H1 (cell line): ENCODE measurements at regions not wholly inside any gene's neighbourhood (a gene's known extent, or its start where the extent isn't known, plus 50 kb on each side); places are given as distances from the start of the nearest gene placed in this dataset.

Experiments used
- CTCF ChIA-PET: fragments of 300-600 bp; sonication (Branson Sonifier 250); formaldehyde crosslinking; loops from one replicate; lab custom pipeline; 2021; ENCODE audit not compliant: partially characterized antibody; lab: Charles Lee
- POLR2A ChIA-PET: fragments of 300-600 bp; sonication (Branson Sonifier 250); formaldehyde crosslinking; loops from one replicate; lab custom pipeline; 2021; ENCODE audit warnings: inconsistent platforms; ENCODE audit not compliant: partially characterized antibody; lab: Charles Lee
- DNase-seq, 2 experiments: peaks; one replicate each; pipeline versions ENCODE4 v3.0.0 to v3.0.0-alpha.2; 2010 to 2022; ENCODE audit warnings: low spot score in 2 of 2, low read depth in 1 of 2, mixed read lengths in 1 of 2
- FAIRE-seq: peaks from 2 replicates; lab custom pipeline; 2011; peaks lifted over from hg19 to GRCh38; lab: Jason Lieb, UNC
- H2AFZ ChIP-seq: 2 replicates; pipeline ENCODE4 v1.8.1; 2012; ENCODE audit warnings: low read length, inconsistent platforms
- H2AK5ac ChIP-seq: 2 replicates; pipeline ENCODE4 v1.6.1; 2013; ENCODE audit warnings: low read depth, low read length
- H2BK120ac ChIP-seq: replicated peaks from 2 replicates; pipeline ENCODE3; 2013; ENCODE audit warnings: low read depth, low read length, inconsistent platforms
- H2BK12ac ChIP-seq: 2 replicates; pipeline ENCODE4 v1.6.1; 2013; ENCODE audit warnings: low read depth, low read length
- H2BK15ac ChIP-seq: 2 replicates; pipeline ENCODE4 v1.6.1; 2013; ENCODE audit warnings: low read length
- H2BK20ac ChIP-seq: 2 replicates; pipeline ENCODE4 v1.6.1; 2013; ENCODE audit warnings: low read length
- H2BK5ac ChIP-seq: 2 replicates; pipeline ENCODE4 v1.6.1; 2013; ENCODE audit warnings: low read depth, low read length
- H3K14ac ChIP-seq: 2 replicates; pipeline ENCODE4 v1.6.1; 2013; ENCODE audit warnings: inconsistent platforms; ENCODE audit not compliant: insufficient read length
- H3K18ac ChIP-seq: 2 replicates; pipeline ENCODE4 v1.6.1; 2013; ENCODE audit warnings: low read length; ENCODE audit errors: extremely low read depth
- H3K23ac ChIP-seq: 2 replicates; pipeline ENCODE4 v1.6.1; 2013; ENCODE audit warnings: inconsistent platforms; ENCODE audit not compliant: insufficient read length
- H3K23me2 ChIP-seq: 2 replicates; pipeline ENCODE4 v1.6.1; 2013; ENCODE audit warnings: low read depth, low read length
- H3K27ac ChIP-seq: 2 replicates; pipeline ENCODE4 v1.6.1; 2011; ENCODE audit warnings: low read depth, low read length, inconsistent platforms
- H3K27me3 ChIP-seq, 4 experiments: replicated peaks in 1 of 4; 1 replicate in 1 of 4; 2 replicates in 3 of 4; pipeline versions ENCODE4 v1.6.1 to v1.8.1; 2011 to 2013; ENCODE audit warnings: low read length in 3 of 4, mild to moderate bottlenecking in 3 of 4, inconsistent platforms in 2 of 4, mixed read lengths in 2 of 4, moderate library complexity in 1 of 4; ENCODE audit not compliant: control insufficient read depth in 3 of 4, insufficient read depth in 3 of 4; ENCODE audit errors: extremely low read depth in 1 of 4
- H3K36me3 ChIP-seq, 4 experiments: 2 replicates each; pipeline versions ENCODE4 v1.6.1 to v1.8.1; 2011 to 2013; ENCODE audit warnings: mild to moderate bottlenecking in 4 of 4, low read length in 3 of 4, moderate library complexity in 2 of 4, control low read depth in 1 of 4, inconsistent platforms in 1 of 4; ENCODE audit not compliant: insufficient read depth in 4 of 4, control insufficient read depth in 2 of 4
- H3K4ac ChIP-seq: replicated peaks from 2 replicates; pipeline ENCODE3; 2013; ENCODE audit warnings: low read length, low read depth, mixed read lengths, inconsistent platforms; ENCODE audit not compliant: insufficient read length
- H3K4me1 ChIP-seq, 4 experiments: replicated peaks in 1 of 4; 1 replicate in 1 of 4; 2 replicates in 3 of 4; pipeline versions ENCODE4 v1.6.1 to v1.8.1; 2011 to 2013; ENCODE audit warnings: low read length in 3 of 4, inconsistent platforms in 2 of 4, mixed read lengths in 1 of 4; ENCODE audit not compliant: insufficient read depth in 4 of 4, control insufficient read depth in 3 of 4
- H3K4me2 ChIP-seq, 2 experiments: 2 replicates each; pipeline versions ENCODE4 v1.6.1 to v1.8.1; 2011 to 2013; ENCODE audit warnings: low read depth in 2 of 2, low read length in 2 of 2, control low read depth in 1 of 2, inconsistent platforms in 1 of 2, mild to moderate bottlenecking in 1 of 2; ENCODE audit not compliant: insufficient read depth in 1 of 2
- H3K4me3 ChIP-seq, 4 experiments: fragments of 200-600, 300-600 bp in 1 of 4; sonication (generic), shearing (Covaris generic), sonication (Bioruptor Twin) in 1 of 4; 2 replicates each; pipeline versions ENCODE4 v1.5.1 to v1.8.1; 2011 to 2016; ENCODE audit warnings: low read length in 4 of 4, low read depth in 3 of 4, control low read depth in 2 of 4, inconsistent platforms in 2 of 4, mild to moderate bottlenecking in 2 of 4, mixed read lengths in 1 of 4, moderate library complexity in 1 of 4; ENCODE audit not compliant: insufficient read depth in 2 of 4; ENCODE audit errors: extremely low read depth in 1 of 4
- H3K56ac ChIP-seq: replicated peaks from 2 replicates; pipeline ENCODE3; 2013; ENCODE audit warnings: low read depth, mild to moderate bottlenecking, mixed read lengths, low read length, inconsistent platforms; ENCODE audit not compliant: insufficient read length
- H3K79me1 ChIP-seq: 2 replicates; pipeline ENCODE4 v1.6.1; 2013; ENCODE audit warnings: low read depth, low read length, control low read depth
- H3K79me2 ChIP-seq, 2 experiments: 2 replicates each; pipeline versions ENCODE4 v1.6.1 to v1.8.1; 2012 to 2013; ENCODE audit warnings: low read length in 2 of 2, mild to moderate bottlenecking in 2 of 2, inconsistent platforms in 1 of 2; ENCODE audit not compliant: insufficient read depth in 2 of 2, control insufficient read depth in 1 of 2
- H3K9ac ChIP-seq, 4 experiments: replicated peaks in 1 of 4; 1 replicate in 1 of 4; 2 replicates in 3 of 4; pipeline versions ENCODE4 v1.6.1 to v1.8.1; 2011 to 2013; ENCODE audit warnings: low read depth in 3 of 4, low read length in 3 of 4, control low read depth in 2 of 4, mild to moderate bottlenecking in 2 of 4, moderate library complexity in 2 of 4, inconsistent platforms in 1 of 4; ENCODE audit errors: extremely low read depth in 1 of 4
- H3K9me3 ChIP-seq, 2 experiments: 2 replicates each; pipeline versions ENCODE4 v1.6.1 to v1.8.1; 2012 to 2013; ENCODE audit warnings: mild to moderate bottlenecking in 2 of 2, moderate library complexity in 2 of 2, control low read depth in 1 of 2, inconsistent platforms in 1 of 2, low read depth in 1 of 2, low read length in 1 of 2, mixed read lengths in 1 of 2; ENCODE audit not compliant: insufficient read depth in 2 of 2
- H4K20me1 ChIP-seq, 2 experiments: replicated peaks in 1 of 2; 2 replicates each; pipeline versions ENCODE3 to v1.8.1; 2011 to 2013; ENCODE audit warnings: inconsistent platforms in 2 of 2, low read length in 2 of 2, mild to moderate bottlenecking in 1 of 2; ENCODE audit not compliant: insufficient read depth in 2 of 2, control insufficient read depth in 1 of 2
- H4K5ac ChIP-seq: 2 replicates; pipeline ENCODE4 v1.6.1; 2013; ENCODE audit warnings: low read length, low read depth, mixed read lengths, inconsistent platforms; ENCODE audit not compliant: insufficient read length
- H4K8ac ChIP-seq: 2 replicates; pipeline ENCODE4 v1.8.0; 2013; ENCODE audit warnings: mild to moderate bottlenecking, moderate library complexity, low read length, inconsistent platforms; ENCODE audit not compliant: insufficient read depth; ENCODE audit errors: extremely low read depth
- H4K91ac ChIP-seq: replicated peaks from 2 replicates; pipeline ENCODE3; 2013; ENCODE audit warnings: low read length, mixed read lengths, inconsistent platforms; ENCODE audit not compliant: insufficient read length
- CBX5 ChIP-seq: fragments of 300-800, 300-1000 bp; sonication (generic); IDR thresholded peaks from 2 replicates; pipeline ENCODE4 v1.7.1; 2016; ENCODE audit warnings: antibody characterized with exemption, low read length, low read depth
- CBX8 ChIP-seq: fragments of 300-800, 300-1000 bp; sonication (generic); IDR thresholded peaks from 2 replicates; pipeline ENCODE4 v1.7.1; 2016; ENCODE audit warnings: low read depth, low read length, borderline replicate concordance
- CTBP2 ChIP-seq: IDR thresholded peaks from 2 replicates; pipeline ENCODE4 v1.7.0; 2011; ENCODE audit warnings: borderline replicate concordance, mild to moderate bottlenecking, moderate library complexity, mixed read lengths, low read length; ENCODE audit not compliant: insufficient read depth, insufficient read length
- GABPA ChIP-seq: IDR thresholded peaks from 2 replicates; pipeline ENCODE4 v1.6.1; 2011; ENCODE audit warnings: mild to moderate bottlenecking, low read length, moderate library complexity, borderline replicate concordance; ENCODE audit not compliant: insufficient read depth
- JUND ChIP-seq: IDR thresholded peaks from 2 replicates; pipeline ENCODE4 v1.6.1; 2011; ENCODE audit warnings: mild to moderate bottlenecking, improper control_type of control experiment, low read length
- KDM5A ChIP-seq: fragments of 200-600 bp; IDR thresholded peaks from 2 replicates; pipeline ENCODE4 v1.7.1; 2012; ENCODE audit warnings: mild to moderate bottlenecking, low read length, inconsistent platforms, mixed read lengths
- NRF1 ChIP-seq: IDR thresholded peaks from 2 replicates; pipeline ENCODE4 v1.6.1; 2011; ENCODE audit warnings: mild to moderate bottlenecking, low read depth, low read length, improper control_type of control experiment
- POU5F1 ChIP-seq: IDR thresholded peaks from 2 replicates; pipeline ENCODE4 v1.6.1; 2011; ENCODE audit warnings: low read depth, mild to moderate bottlenecking, low read length, moderate library complexity
- RFX5 ChIP-seq: IDR thresholded peaks from 2 replicates; pipeline ENCODE4 v1.6.1; 2011; ENCODE audit warnings: low read depth, low read length, improper control_type of control experiment, borderline replicate concordance
- SIN3A ChIP-seq, 2 experiments: IDR thresholded peaks in 1 of 2; conservative IDR thresholded peaks in 1 of 2; 2 replicates each; pipeline ENCODE4 v1.6.1; 2011 to 2012; ENCODE audit warnings: low read length in 2 of 2, improper control_type of control experiment in 1 of 2, low read depth in 1 of 2, mild to moderate bottlenecking in 1 of 2
- SP2 ChIP-seq: IDR thresholded peaks from 2 replicates; pipeline ENCODE4 v1.6.1; 2012; ENCODE audit warnings: mild to moderate bottlenecking, low read length, inconsistent platforms
- SP4 ChIP-seq: IDR thresholded peaks from 2 replicates; pipeline ENCODE4 v1.6.1; 2012; ENCODE audit warnings: low read length, inconsistent platforms
- TBP ChIP-seq: IDR thresholded peaks from 2 replicates; pipeline ENCODE4 v1.6.1; 2011; ENCODE audit warnings: low read depth, low read length, improper control_type of control experiment
- TEAD4 ChIP-seq: IDR thresholded peaks from 2 replicates; pipeline ENCODE4 v1.6.1; 2012; ENCODE audit warnings: low read depth, low read length, inconsistent platforms, mixed read lengths
- YY1 ChIP-seq: IDR thresholded peaks from 2 replicates; pipeline ENCODE4 v1.6.1; 2011; ENCODE audit warnings: low read depth, mild to moderate bottlenecking, low read length
- WGBS, 2 experiments: shearing (Covaris generic) in 1 of 2; methylation state at CpG; one replicate each; pipeline versions ENCODE4 v1.1.6 to v1.1.7; 2013 to 2015; ENCODE audit warnings: low lambda C conversion rate in 2 of 2, mixed read lengths in 2 of 2, inconsistent platforms in 1 of 2, low coverage in 1 of 2, missing lambda C conversion rate in 1 of 2; ENCODE audit not compliant: insufficient replicate concordance in 2 of 2, insufficient coverage in 1 of 2, insufficient read length in 1 of 2; ENCODE audit errors: extremely low coverage in 1 of 2, missing lambda C conversion rate in 1 of 2; 5-methylcytosine and 5-hydroxymethylcytosine counted together

GRCh38 chr6:159427335-159427734 is 258.1 kb downstream of the FNDC1 start:
- Histone ChIP-seq H2BK20ac (no peak overlapping the region), H3K23ac (no peak overlapping the region), H3K4me2 (no peak overlapping the region), H3K27ac (no peak overlapping the region), H3K36me3 (no peaks in the 10 kb centered on the region), H2AFZ (no peak overlapping the region), H2BK120ac (no peak overlapping the region), H3K18ac (no peak overlapping the region), H3K4ac (no peak overlapping the region), H2BK12ac (no peak overlapping the region), H3K79me2 (no peaks in the 10 kb centered on the region), H3K9ac (no peak overlapping the region), H3K4me3 (no peak overlapping the region), H3K23me2 (no peaks in the 10 kb centered on the region), H4K5ac (no peak overlapping the region), H2BK5ac (no peak overlapping the region), H3K4me1 (no peaks in the 10 kb centered on the region), H2AK5ac (no peak overlapping the region), H3K79me1 (no peaks in the 10 kb centered on the region), H2BK15ac (no peak overlapping the region), H4K91ac (no peak overlapping the region), H4K20me1 (no peaks in the 10 kb centered on the region), H3K27me3 (peaks cover 0 to 3% (median 0%) of the 10 kb centered on the region in 4 experiments; a peak in 1 of 7 replicates), H3K14ac (no peak overlapping the region), H3K56ac (no peak overlapping the region), H3K9me3 (peaks cover 77 to 92% of the 10 kb centered on the region in 2 experiments), H4K8ac (no peak overlapping the region)
- 72% methylated on average over 5 of the region's 5 CpGs; no CpG with 5 or more reads in 1 of the 2 experiments for WGBS, 2 experiments
- DNase-seq: no peak
- no peak for FAIRE-seq
- ChIA-PET CTCF (no interaction called here), POLR2A (no interaction called here)
- TF ChIP-seq NRF1 (no peak), CBX8 (no peak), CBX5 (no peak), TBP (no peak), YY1 (no peak), RFX5 (no peak), POU5F1 (no peak), CTBP2 (no peak), SIN3A (conservative IDR thresholded peaks at IDR 0.05 in 1 of 2, IDR thresholded peaks at IDR 0.05 in 1 of 2; ENCODE audit: low read depth in 1 of 2, low read length in 2 of 2) (no peak), TEAD4 (no peak), SP4 (no peak), GABPA (no peak), SP2 (no peak), KDM5A (no peak), JUND (no peak)
